Small intestine (tissue), 7 donors: ENCODE measurements at regions not wholly inside any gene's neighbourhood (a gene's known extent, or its start where the extent isn't known, plus 50 kb on each side); places are given as distances from the start of the nearest gene placed in this dataset.

Experiments
- DNase-seq, 2 donors: peaks; one replicate each; pipeline versions ENCODE4 v3.0.0 to v3.0.0-alpha.2; 2013
- FAIRE-seq: peaks from 2 replicates; lab custom pipeline; 2012; peaks lifted over from hg19 to GRCh38; lab: Jason Lieb, UNC
- H3K27ac ChIP-seq, 3 donors: one replicate each; pipeline ENCODE4 v1.5.1; 2013; ENCODE audit warnings: low read length in 2 of 3, mild to moderate bottlenecking in 2 of 3, control low read depth in 1 of 3, inconsistent platforms in 1 of 3, low read depth in 1 of 3, moderate library complexity in 1 of 3
- H3K27me3 ChIP-seq, 3 donors: one replicate each; pipeline ENCODE4 v1.6.1; 2013; ENCODE audit warnings: low read length in 3 of 3, inconsistent platforms in 1 of 3; ENCODE audit not compliant: control insufficient read depth in 3 of 3, insufficient read depth in 3 of 3
- H3K36me3 ChIP-seq, 3 donors: one replicate each; pipeline ENCODE4 v1.6.1; 2013; ENCODE audit warnings: low read length in 3 of 3, inconsistent platforms in 1 of 3, low read depth in 1 of 3, mild to moderate bottlenecking in 1 of 3, moderate library complexity in 1 of 3; ENCODE audit not compliant: control insufficient read depth in 3 of 3, insufficient read depth in 2 of 3
- H3K4me1 ChIP-seq, 3 donors: one replicate each; pipeline ENCODE4 v1.6.1; 2013; ENCODE audit warnings: low read length in 2 of 3, inconsistent platforms in 1 of 3, low read depth in 1 of 3, mild to moderate bottlenecking in 1 of 3, moderate library complexity in 1 of 3; ENCODE audit not compliant: control insufficient read depth in 3 of 3, insufficient read depth in 2 of 3
- H3K4me3 ChIP-seq, 3 donors: one replicate each; pipeline ENCODE4 v1.5.1; 2013; ENCODE audit warnings: low read length in 3 of 3, control low read depth in 1 of 3, inconsistent platforms in 1 of 3, low read depth in 1 of 3, mild to moderate bottlenecking in 1 of 3, moderate library complexity in 1 of 3
- H3K9me3 ChIP-seq, 2 donors: one replicate each; pipeline ENCODE4 v1.6.1; 2013; ENCODE audit warnings: low read depth in 1 of 2, low read length in 1 of 2; ENCODE audit not compliant: control insufficient read depth in 2 of 2, insufficient read depth in 1 of 2
- WGBS, 3 donors: extraction: QIAGEN DNeasy Blood & Tissue Kit; methylation state at CpG; one replicate each; pipeline ENCODE4 v1.1.7; 2013; 5-methylcytosine and 5-hydroxymethylcytosine counted together
- donor health status: healthy with polysubstance abuse.
- donor health status: control.
- donor health status: control.
- donor health status: Bipolar disorder and iron deficiency.
- donor health status: healthy.

- FAIRE-seq, result no peak
- 41 to 67% (median 53%) methylated on average over 3 of the region's 3 CpGs for WGBS, 3 donors
- Histone ChIP-seq H3K9me3 (no peaks in the 10 kb centered on the region), H3K27me3 (no peaks in the 10 kb centered on the region), H3K27ac (no peak overlapping the region), H3K4me1 (no peaks in the 10 kb centered on the region), H3K36me3 (no peaks in the 10 kb centered on the region), H3K4me3 (no peak overlapping the region)
- DNase-seq, result no peak
Measured at GRCh38 chr14:36245223-36245622, 68.7 kb upstream of the PTCSC3 start.

- FAIRE-seq (no peak), DNase-seq (no peak)
- Histone ChIP-seq H3K36me3 (no peaks in the 10 kb centered on the region), H3K9me3 (no peaks in the 10 kb centered on the region), H3K27ac (no peak overlapping the region), H3K27me3 (peaks cover 0 to 5% (median 0%) of the 10 kb centered on the region in 3 donors), H3K4me3 (no peak overlapping the region), H3K4me1 (no peaks in the 10 kb centered on the region)
- 62 to 74% (median 67%) methylated on average over 1 of the region's 1 CpG for WGBS, 3 donors
Measured at GRCh38 chr14:36243183-36243582, 66.7 kb upstream of the PTCSC3 start.

DNA sequence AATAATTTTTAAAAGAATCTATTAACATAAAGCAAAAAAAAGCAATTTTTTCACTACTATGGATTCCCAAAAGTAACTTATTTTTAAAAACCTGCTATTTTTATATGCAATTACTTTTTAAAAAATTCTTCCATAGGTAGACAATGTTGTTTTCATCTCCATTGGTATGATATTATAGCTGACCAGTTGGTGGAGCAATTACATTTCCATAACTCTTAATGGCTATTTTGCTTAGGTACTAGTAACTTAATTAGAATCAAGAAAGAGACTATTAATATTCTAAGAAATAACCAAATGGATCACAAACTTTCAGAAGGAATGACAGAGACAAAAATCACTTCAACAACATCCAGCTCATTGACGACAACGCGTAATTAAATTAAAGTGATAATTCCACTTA is 64.7 kb upstream of the PTCSC3 start:
- 87 to 93% (median 92%) methylated on average over 3 of the region's 3 CpGs for WGBS, 3 donors
- no peak for DNase-seq
- Histone ChIP-seq H3K4me1 (no peaks in the 10 kb centered on the region), H3K27ac (no peak overlapping the region), H3K9me3 (no peaks in the 10 kb centered on the region), H3K27me3 (peaks cover 0 to 5% (median 0%) of the 10 kb centered on the region in 3 donors), H3K36me3 (no peaks in the 10 kb centered on the region), H3K4me3 (no peak overlapping the region)
- FAIRE-seq, result no peak

DNA sequence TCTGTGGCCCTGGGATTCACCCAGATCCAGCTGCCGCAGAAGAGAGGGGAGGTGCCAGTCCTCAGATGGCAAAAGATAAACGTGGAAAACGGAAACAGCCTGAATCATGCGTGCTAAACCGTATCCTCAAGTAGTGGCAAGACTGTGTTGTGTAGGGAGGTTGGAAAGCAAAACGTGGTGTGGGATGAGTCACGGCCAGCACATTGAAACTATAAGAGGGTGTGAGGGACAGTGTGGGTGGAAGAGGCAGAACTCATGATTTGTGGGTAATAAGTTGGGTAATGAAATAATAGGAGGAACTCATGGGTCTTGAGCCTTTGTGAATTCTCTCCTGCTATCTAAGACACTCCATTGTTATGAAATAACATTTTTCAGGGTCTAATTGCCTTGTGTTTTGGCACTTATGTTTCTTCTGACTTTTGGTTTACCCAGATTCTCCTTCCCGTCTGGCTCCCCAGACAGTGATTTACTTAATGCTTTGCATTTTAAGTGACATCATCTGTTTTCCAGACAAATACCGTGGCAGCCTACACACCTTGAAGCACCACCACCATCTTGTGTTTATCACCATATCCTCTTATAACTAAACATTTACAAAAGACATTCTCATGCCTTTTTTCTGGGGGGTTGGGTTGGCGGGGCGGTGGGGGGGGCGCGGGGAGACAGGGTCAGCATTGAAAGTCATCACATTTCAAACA is 62.3 kb upstream of the PTCSC3 start:
- no peak for FAIRE-seq

GRCh38 chr14:36233217-36233616 is 56.7 kb upstream of the PTCSC3 start:
- FAIRE-seq (no peak), DNase-seq (no peak)
- Histone ChIP-seq H3K27me3 (no peaks in the 10 kb centered on the region), H3K27ac (no peak overlapping the region), H3K9me3 (no peaks in the 10 kb centered on the region), H3K36me3 (no peaks in the 10 kb centered on the region), H3K4me1 (no peaks in the 10 kb centered on the region), H3K4me3 (no peak overlapping the region)

More for the DNA sequence above, 62.3 kb upstream of the PTCSC3 start:
- DNase-seq, result no peak
- no peaks in the 10 kb centered on the region for H3K36me3 ChIP-seq
- H3K4me3 ChIP-seq, result no peak overlapping the region
- H3K9me3 ChIP-seq, result no peaks in the 10 kb centered on the region
- no peak overlapping the region for H3K27ac ChIP-seq
- no peaks in the 10 kb centered on the region for H3K4me1 ChIP-seq
- WGBS, 3 donors, result 72 to 84% (median 76%) methylated on average over 13 of the region's 13 CpGs
- H3K27me3 ChIP-seq, result peaks cover 0 to 5% (median 0%) of the 10 kb centered on the region in 3 donors

DNA sequence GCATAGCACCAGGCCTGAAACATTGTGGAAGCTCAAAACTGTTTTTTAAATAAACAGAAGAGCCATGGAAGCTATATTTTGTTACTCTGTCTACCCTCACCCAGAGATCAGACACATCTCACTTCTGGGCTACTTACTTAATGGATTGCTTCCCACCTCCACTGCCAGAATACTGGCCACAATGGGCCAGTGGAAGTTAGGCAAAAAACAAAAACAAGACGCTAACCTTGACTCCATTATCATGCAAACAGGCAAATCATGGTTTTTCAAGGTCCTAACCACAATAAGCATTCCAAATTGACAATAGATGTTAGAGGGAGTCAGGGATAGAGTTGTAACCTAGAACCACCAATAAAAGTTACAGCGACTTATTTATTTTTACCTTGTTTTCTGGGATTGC is 52.7 kb upstream of the PTCSC3 start:
- Histone ChIP-seq H3K27me3 (no peaks in the 10 kb centered on the region), H3K36me3 (no peaks in the 10 kb centered on the region), H3K4me3 (no peak overlapping the region), H3K27ac (no peak overlapping the region), H3K9me3 (no peaks in the 10 kb centered on the region), H3K4me1 (no peaks in the 10 kb centered on the region)
- FAIRE-seq (no peak), DNase-seq (no peak)
- WGBS, 3 donors, result 78 to 83% (median 79%) methylated on average over 2 of the region's 2 CpGs

- H3K36me3 ChIP-seq, result no peaks in the 10 kb centered on the region
- DNase-seq (peak; percentile 17 to 18), FAIRE-seq (no peak)
- no peaks in the 10 kb centered on the region for H3K27me3 ChIP-seq
- no peaks in the 10 kb centered on the region for H3K4me1 ChIP-seq
- no peak overlapping the region for H3K27ac ChIP-seq
- H3K4me3 ChIP-seq, result no peak overlapping the region
- 2 to 14% (median 2%) methylated on average over 2 of the region's 2 CpGs for WGBS, 3 donors
- no peaks in the 10 kb centered on the region for H3K9me3 ChIP-seq
Measured at GRCh38 chr14:36227802-36228201, 51.3 kb upstream of the PTCSC3 start.

GRCh38 chr14:36227344-36227743 is 50.8 kb upstream of the PTCSC3 start:
- H3K27me3 ChIP-seq, result no peaks in the 10 kb centered on the region
- H3K4me1 ChIP-seq, result no peaks in the 10 kb centered on the region
- H3K9me3 ChIP-seq, result no peaks in the 10 kb centered on the region
- FAIRE-seq (no peak), DNase-seq (no peak)
- no peak overlapping the region for H3K27ac ChIP-seq
- no peak overlapping the region for H3K4me3 ChIP-seq
- no peaks in the 10 kb centered on the region for H3K36me3 ChIP-seq
- WGBS, 3 donors, result 16 to 58% (median 23%) methylated on average over 1 of the region's 1 CpG
